Progenitor cell of endocrine pancreas (in vitro differentiated cells): ENCODE measurements at regions not wholly inside any gene's neighbourhood (a gene's known extent, or its start where the extent isn't known, plus 50 kb on each side); places are given as distances from the start of the nearest gene placed in this dataset.

Source experiments
- DNase-seq: peaks from one replicate; pipeline ENCODE4 v3.0.0; 2021; ENCODE audit warnings: low spot score; ENCODE audit not compliant: unreplicated experiment
- H3K27ac Mint-ChIP-seq: 2 replicates; pipeline ENCODE4 v1.8.0; 2021; ENCODE audit warnings: mild to moderate bottlenecking, moderate library complexity, mixed read lengths
- H3K27me3 Mint-ChIP-seq: 2 replicates; pipeline ENCODE4 v1.8.0; 2021; ENCODE audit warnings: mixed read lengths
- H3K36me3 Mint-ChIP-seq: 2 replicates; pipeline ENCODE4 v1.8.0; 2022; ENCODE audit warnings: mixed read lengths; ENCODE audit not compliant: insufficient read depth
- H3K4me1 Mint-ChIP-seq: 2 replicates; pipeline ENCODE4 v1.8.0; 2021; ENCODE audit warnings: low read depth, mixed read lengths
- H3K4me3 Mint-ChIP-seq: 2 replicates; pipeline ENCODE4 v1.8.0; 2021; ENCODE audit warnings: low read depth, mild to moderate bottlenecking, moderate library complexity, mixed read lengths
- H3K9me3 Mint-ChIP-seq: 2 replicates; pipeline ENCODE4 v1.8.0; 2021; ENCODE audit warnings: low read depth, mixed read lengths
- TF ChIP-seq, protein P1 (sequence below): fragments of 200-600 bp; sonication (generic); IDR thresholded peaks from one replicate; pipeline ENCODE4 v1.5.0; 2021; ENCODE audit warnings: antibody characterized with exemption, mild to moderate bottlenecking; ENCODE audit not compliant: unreplicated experiment

DNA sequence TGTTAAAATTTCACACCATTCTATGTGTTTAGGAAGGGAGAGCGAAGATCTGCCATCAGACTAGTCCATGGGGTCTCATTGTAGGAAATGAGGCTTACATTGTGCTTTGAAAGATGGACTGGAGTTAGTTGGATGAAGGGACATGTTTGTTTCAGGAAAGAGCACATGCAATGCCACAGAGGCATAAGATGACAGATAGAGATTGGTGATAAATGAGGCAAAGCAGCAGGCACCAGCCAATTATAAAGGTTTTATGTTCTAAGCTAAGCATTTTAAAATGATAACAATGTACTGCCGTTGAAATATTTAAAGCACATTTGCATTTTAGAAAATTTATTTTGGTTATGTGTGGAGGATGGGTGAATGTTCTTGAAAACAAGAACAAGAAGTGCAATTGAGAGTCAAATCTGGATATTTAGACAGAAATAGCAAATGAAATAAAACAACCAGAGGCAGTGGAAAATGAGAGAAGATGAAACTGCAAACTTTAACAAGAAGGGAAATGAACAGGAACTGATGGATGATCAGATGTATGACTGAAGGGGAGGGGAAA is 957.2 kb downstream of the FSTL5 start:
- no peak overlapping the region for H3K27ac Mint-ChIP-seq
- H3K9me3 Mint-ChIP-seq: peaks cover 7% of the 10 kb centered on the region
- no peak for DNase-seq
- TF ChIP-seq, protein P1, sequence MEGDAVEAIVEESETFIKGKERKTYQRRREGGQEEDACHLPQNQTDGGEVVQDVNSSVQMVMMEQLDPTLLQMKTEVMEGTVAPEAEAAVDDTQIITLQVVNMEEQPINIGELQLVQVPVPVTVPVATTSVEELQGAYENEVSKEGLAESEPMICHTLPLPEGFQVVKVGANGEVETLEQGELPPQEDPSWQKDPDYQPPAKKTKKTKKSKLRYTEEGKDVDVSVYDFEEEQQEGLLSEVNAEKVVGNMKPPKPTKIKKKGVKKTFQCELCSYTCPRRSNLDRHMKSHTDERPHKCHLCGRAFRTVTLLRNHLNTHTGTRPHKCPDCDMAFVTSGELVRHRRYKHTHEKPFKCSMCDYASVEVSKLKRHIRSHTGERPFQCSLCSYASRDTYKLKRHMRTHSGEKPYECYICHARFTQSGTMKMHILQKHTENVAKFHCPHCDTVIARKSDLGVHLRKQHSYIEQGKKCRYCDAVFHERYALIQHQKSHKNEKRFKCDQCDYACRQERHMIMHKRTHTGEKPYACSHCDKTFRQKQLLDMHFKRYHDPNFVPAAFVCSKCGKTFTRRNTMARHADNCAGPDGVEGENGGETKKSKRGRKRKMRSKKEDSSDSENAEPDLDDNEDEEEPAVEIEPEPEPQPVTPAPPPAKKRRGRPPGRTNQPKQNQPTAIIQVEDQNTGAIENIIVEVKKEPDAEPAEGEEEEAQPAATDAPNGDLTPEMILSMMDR: no peak
- no peaks in the 10 kb centered on the region for H3K36me3 Mint-ChIP-seq
- no peaks in the 10 kb centered on the region for H3K27me3 Mint-ChIP-seq
- H3K4me1 Mint-ChIP-seq: no peaks in the 10 kb centered on the region
- H3K4me3 Mint-ChIP-seq: no peak overlapping the region

- H3K27me3 Mint-ChIP-seq: no peaks in the 10 kb centered on the region
- DNase-seq: no peak
- TF ChIP-seq, protein P1: no peak
- no peaks in the 10 kb centered on the region for H3K9me3 Mint-ChIP-seq
- no peak overlapping the region for H3K27ac Mint-ChIP-seq
- H3K36me3 Mint-ChIP-seq: no peaks in the 10 kb centered on the region
- no peaks in the 10 kb centered on the region for H3K4me1 Mint-ChIP-seq
- H3K4me3 Mint-ChIP-seq: no peak overlapping the region
These were observed 959.9 kb downstream of the FSTL5 start for GRCh38 chr4:161203865-161204264.

- no peaks in the 10 kb centered on the region for H3K27me3 Mint-ChIP-seq
- H3K4me1 Mint-ChIP-seq: peaks cover 2% of the 10 kb centered on the region
- no peak for DNase-seq
- no peaks in the 10 kb centered on the region for H3K36me3 Mint-ChIP-seq
- TF ChIP-seq, protein P1: no peak
- H3K9me3 Mint-ChIP-seq: peaks cover 4% of the 10 kb centered on the region
- no peak overlapping the region for H3K27ac Mint-ChIP-seq
- no peak overlapping the region for H3K4me3 Mint-ChIP-seq
These were observed 965.9 kb downstream of the FSTL5 start for GRCh38 chr4:161197912-161198311.

GRCh38 chr4:161197474-161197873 is 966.3 kb downstream of the FSTL5 start:
- Mint-ChIP-seq H3K4me1 (peaks cover 2% of the 10 kb centered on the region), H3K27me3 (no peaks in the 10 kb centered on the region), H3K4me3 (no peak overlapping the region), H3K27ac (no peak overlapping the region), H3K9me3 (peaks cover 4% of the 10 kb centered on the region), H3K36me3 (no peaks in the 10 kb centered on the region)
- no peak for DNase-seq
- TF ChIP-seq, protein P1: no peak

DNA sequence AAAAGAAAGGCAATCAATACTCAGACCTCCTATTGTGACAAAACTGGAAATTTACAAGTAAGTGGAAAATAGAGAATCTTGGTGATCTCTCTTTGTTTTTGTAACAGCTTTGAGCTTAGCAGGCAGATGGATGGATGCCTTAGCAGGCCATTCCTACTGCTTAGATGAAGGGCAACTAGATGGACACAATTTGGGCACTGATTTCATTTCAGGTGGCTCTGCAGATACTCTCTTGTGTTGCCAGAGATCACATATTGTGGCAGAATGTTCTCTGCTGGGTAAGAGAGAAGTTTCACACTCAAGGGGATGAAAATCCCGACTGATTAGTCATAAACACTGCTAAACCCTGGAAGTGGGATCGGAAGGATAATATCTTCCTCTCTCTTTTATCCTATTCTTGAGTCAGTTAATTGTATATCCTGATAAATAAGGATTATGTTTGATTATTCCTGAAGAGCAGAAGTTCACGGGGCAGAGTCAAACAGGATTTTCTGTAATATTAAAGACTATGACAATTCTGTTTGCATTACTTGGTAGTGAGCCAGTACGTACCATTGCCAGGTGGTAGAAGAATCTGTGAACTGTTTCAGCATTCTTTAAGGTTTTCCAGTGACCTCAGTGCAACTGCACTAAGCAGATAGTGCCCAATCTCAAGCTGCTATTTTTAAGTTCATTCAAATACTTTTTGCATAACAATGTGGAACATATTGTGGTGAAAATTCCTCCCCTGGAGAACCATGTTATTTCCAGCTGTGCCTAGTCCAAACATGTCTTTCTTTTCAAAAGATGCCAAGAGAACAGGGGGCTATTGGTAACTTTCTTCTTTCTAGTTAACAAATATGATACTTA is 974.3 kb downstream of the FSTL5 start:
- no peak overlapping the region for H3K4me3 Mint-ChIP-seq
- no peak overlapping the region for H3K27ac Mint-ChIP-seq
- TF ChIP-seq, protein P1: no peak
- H3K36me3 Mint-ChIP-seq: no peaks in the 10 kb centered on the region
- H3K9me3 Mint-ChIP-seq: peaks cover 1% of the 10 kb centered on the region
- H3K4me1 Mint-ChIP-seq: peaks cover 11% of the 10 kb centered on the region
- DNase-seq: no peak
- H3K27me3 Mint-ChIP-seq: no peaks in the 10 kb centered on the region
